Neural progenitor cell (in vitro differentiated cells): ENCODE measurements at regions not wholly inside any gene's neighbourhood (a gene's known extent, or its start where the extent isn't known, plus 50 kb on each side); places are given as distances from the start of the nearest gene placed in this dataset.

Source experiments
- EZH2 ChIP-seq: fragments of 200-600 bp; sonication (generic); IDR thresholded peaks from 2 replicates; pipeline ENCODE4 v1.6.1; 2017; ENCODE audit warnings: antibody characterized with exemption, mild to moderate bottlenecking, moderate library complexity
- TF ChIP-seq, protein P1 (sequence below): fragments of 200-600 bp; sonication (generic); IDR thresholded peaks from 2 replicates; pipeline ENCODE4 v1.5.1; 2017; ENCODE audit warnings: antibody characterized with exemption, mild to moderate bottlenecking

DNA sequence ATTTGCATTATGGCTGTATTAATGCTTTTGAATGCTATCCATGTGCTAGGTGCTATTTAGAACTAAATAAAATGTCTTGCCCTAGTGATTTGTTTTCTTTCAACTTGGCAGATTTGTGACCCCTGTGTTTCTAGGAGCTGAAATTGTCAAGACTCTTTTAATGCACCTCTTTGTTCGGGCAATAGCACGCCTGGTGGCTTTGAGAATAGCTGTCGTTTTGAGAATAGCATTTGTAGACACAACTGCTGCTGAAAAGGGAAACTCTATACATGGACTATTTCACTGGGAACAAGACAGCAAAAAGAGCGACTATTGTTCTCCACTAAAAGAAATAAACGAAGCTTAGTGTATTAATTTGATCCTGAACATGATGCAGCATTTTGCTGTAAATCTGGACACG is 352.1 kb upstream of the ZNF521 start:
- TF ChIP-seq, protein P1, sequence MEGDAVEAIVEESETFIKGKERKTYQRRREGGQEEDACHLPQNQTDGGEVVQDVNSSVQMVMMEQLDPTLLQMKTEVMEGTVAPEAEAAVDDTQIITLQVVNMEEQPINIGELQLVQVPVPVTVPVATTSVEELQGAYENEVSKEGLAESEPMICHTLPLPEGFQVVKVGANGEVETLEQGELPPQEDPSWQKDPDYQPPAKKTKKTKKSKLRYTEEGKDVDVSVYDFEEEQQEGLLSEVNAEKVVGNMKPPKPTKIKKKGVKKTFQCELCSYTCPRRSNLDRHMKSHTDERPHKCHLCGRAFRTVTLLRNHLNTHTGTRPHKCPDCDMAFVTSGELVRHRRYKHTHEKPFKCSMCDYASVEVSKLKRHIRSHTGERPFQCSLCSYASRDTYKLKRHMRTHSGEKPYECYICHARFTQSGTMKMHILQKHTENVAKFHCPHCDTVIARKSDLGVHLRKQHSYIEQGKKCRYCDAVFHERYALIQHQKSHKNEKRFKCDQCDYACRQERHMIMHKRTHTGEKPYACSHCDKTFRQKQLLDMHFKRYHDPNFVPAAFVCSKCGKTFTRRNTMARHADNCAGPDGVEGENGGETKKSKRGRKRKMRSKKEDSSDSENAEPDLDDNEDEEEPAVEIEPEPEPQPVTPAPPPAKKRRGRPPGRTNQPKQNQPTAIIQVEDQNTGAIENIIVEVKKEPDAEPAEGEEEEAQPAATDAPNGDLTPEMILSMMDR: no peak
- TF ChIP-seq EZH2: no peak
